GM23338 (cell line): ENCODE measurements at regions not wholly inside any gene's neighbourhood (a gene's known extent, or its start where the extent isn't known, plus 50 kb on each side); places are given as distances from the start of the nearest gene placed in this dataset.

Source experiments
- ATAC-seq: fragments of 200-7000 bp; cut with Tn5 transposase; 3 replicates; pipeline ENCODE4 v1.9.1; 2020
- DNase-seq: peaks from one replicate; pipeline ENCODE4 v3.0.0-alpha.2; 2015; ENCODE audit warnings: low spot score
- H2AFZ ChIP-seq: fragments of 200-600 bp; sonication (generic); 2 replicates; pipeline ENCODE4 v1.8.0; 2016; ENCODE audit warnings: antibody characterized with exemption, mild to moderate bottlenecking, moderate library complexity
- H3F3A ChIP-seq: fragments of 200-600 bp; sonication (generic); replicated peaks from 2 replicates; pipeline ENCODE4 v1.8.0; 2017; ENCODE audit warnings: antibody characterized with exemption, mixed run types, low read depth
- H3K27ac ChIP-seq: fragments of 200-600 bp; sonication (generic); 2 replicates; pipeline ENCODE4 v1.6.1; 2016; ENCODE audit warnings: low read depth
- H3K27me3 ChIP-seq: fragments of 200-600 bp; sonication (generic); 2 replicates; pipeline ENCODE4 v1.8.0; 2016; ENCODE audit warnings: mild to moderate bottlenecking, mixed run types, moderate library complexity; ENCODE audit not compliant: insufficient read depth
- H3K36me3 ChIP-seq: fragments of 200-600 bp; sonication (generic); 2 replicates; pipeline ENCODE4 v1.8.0; 2016; ENCODE audit warnings: mild to moderate bottlenecking; ENCODE audit not compliant: insufficient read depth
- H3K4me1 ChIP-seq: fragments of 200-600 bp; sonication (generic); 2 replicates; pipeline ENCODE4 v1.8.0; 2016; ENCODE audit warnings: mild to moderate bottlenecking, moderate library complexity; ENCODE audit not compliant: insufficient read depth
- H3K4me2 ChIP-seq: fragments of 200-600 bp; sonication (generic); 2 replicates; pipeline ENCODE4 v1.7.1; 2017; ENCODE audit warnings: mixed run types
- H3K4me3 ChIP-seq: fragments of 200-600 bp; sonication (generic); 2 replicates; pipeline ENCODE4 v1.6.1; 2016; ENCODE audit warnings: mixed run types
- H3K79me2 ChIP-seq: fragments of 200-600 bp; sonication (generic); replicated peaks from 2 replicates; pipeline ENCODE4 v1.8.0; 2017; ENCODE audit warnings: mild to moderate bottlenecking; ENCODE audit not compliant: insufficient read depth
- H3K9me2 ChIP-seq: fragments of 200-600 bp; sonication (generic); 2 replicates; pipeline ENCODE4 v1.8.0; 2017; ENCODE audit not compliant: insufficient read depth
- H4K20me1 ChIP-seq: fragments of 200-600 bp; sonication (generic); replicated peaks from 2 replicates; pipeline ENCODE4 v1.8.0; 2017; ENCODE audit warnings: mild to moderate bottlenecking; ENCODE audit not compliant: insufficient read depth
- H3K27ac Mint-ChIP-seq: 2 replicates; pipeline ENCODE4 v1.8.0; 2020; ENCODE audit warnings: inconsistent platforms, mild to moderate bottlenecking, moderate library complexity, mixed read lengths
- H3K27me3 Mint-ChIP-seq: 3 replicates; pipeline ENCODE4 v1.8.0; 2022; ENCODE audit warnings: low read depth, mild to moderate bottlenecking, moderate library complexity, mixed read lengths, inconsistent platforms; ENCODE audit not compliant: insufficient read depth, poor library complexity
- H3K36me3 Mint-ChIP-seq: 3 replicates; pipeline ENCODE4 v1.8.0; 2021; ENCODE audit warnings: low read depth, mild to moderate bottlenecking, inconsistent platforms, moderate library complexity, mixed read lengths
- H3K4me1 Mint-ChIP-seq: 3 replicates; pipeline ENCODE4 v1.8.0; 2020; ENCODE audit warnings: mild to moderate bottlenecking, inconsistent platforms, mixed read lengths
- H3K4me3 Mint-ChIP-seq: 3 replicates; pipeline ENCODE4 v1.8.0; 2021; ENCODE audit warnings: moderate library complexity, mild to moderate bottlenecking, inconsistent platforms, mixed read lengths
- H3K9me3 Mint-ChIP-seq: 3 replicates; pipeline ENCODE4 v1.8.0; 2020; ENCODE audit warnings: moderate library complexity, mild to moderate bottlenecking, inconsistent platforms, mixed read lengths
- EZH2phosphoT487 ChIP-seq: fragments of 200-600 bp; sonication (generic); IDR thresholded peaks from one replicate; pipeline ENCODE4 v1.8.1; 2018; ENCODE audit warnings: antibody characterized with exemption; ENCODE audit not compliant: unreplicated experiment
- ZNF114 ChIP-seq: fragments of 250-450 bp; sonication (Bioruptor Pico); IDR thresholded peaks from 2 replicates; pipeline ENCODE4 v1.5.0; 2020; ENCODE audit warnings: mild to moderate bottlenecking, moderate library complexity
- ZNF331 ChIP-seq: fragments of 250-450 bp; sonication (Bioruptor Pico); IDR thresholded peaks from 2 replicates; pipeline ENCODE4 v1.5.0; 2020; ENCODE audit warnings: low read depth, mild to moderate bottlenecking, moderate library complexity
- TF ChIP-seq, protein P1 (sequence below): fragments of 250-450 bp; sonication (Bioruptor Pico); IDR thresholded peaks from 2 replicates; pipeline ENCODE4 v1.5.0; 2020; ENCODE audit warnings: mild to moderate bottlenecking, moderate library complexity
- TF ChIP-seq, protein P2 (sequence below): IDR thresholded peaks from one replicate; pipeline ENCODE4 v1.6.1; 2018; ENCODE audit warnings: antibody characterized with exemption; ENCODE audit not compliant: unreplicated experiment
- TF ChIP-seq, protein P3 (sequence below), 2 experiments: fragments of 200-600 bp in 1 of 2; sonication (generic) in 1 of 2; conservative IDR thresholded peaks; 2 replicates each; pipeline versions ENCODE4 v1.5.1 to v1.6.1; 2016 to 2017; ENCODE audit warnings: antibody characterized with exemption in 2 of 2, low read depth in 2 of 2, mild to moderate bottlenecking in 2 of 2, moderate library complexity in 1 of 2

DNA sequence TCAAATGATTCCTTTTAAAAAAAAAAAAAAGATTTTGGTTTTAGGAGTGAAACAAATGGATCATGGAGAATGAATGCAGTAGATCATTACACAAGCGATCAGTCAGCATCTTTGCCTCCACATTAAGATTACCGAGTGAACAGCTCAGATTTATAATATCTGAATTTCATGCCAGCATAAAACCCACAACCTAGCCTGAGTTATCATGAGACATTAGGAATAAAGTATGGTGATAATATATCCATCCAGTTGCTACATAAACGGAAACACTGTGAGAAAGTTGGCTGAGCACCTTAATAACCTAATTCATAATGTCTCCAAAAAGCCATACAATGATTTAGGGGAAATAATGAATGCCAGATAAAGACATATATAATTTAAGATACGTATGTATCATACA is 553.1 kb upstream of the TUSC1 start:
- H3K4me2 ChIP-seq = no peak overlapping the region
- no peak for ATAC-seq
- no peaks in the 10 kb centered on the region for H3F3A ChIP-seq
- H2AFZ ChIP-seq = no peak overlapping the region
- Mint-ChIP-seq H3K27me3 (no peaks in the 10 kb centered on the region), H3K27ac (no peak overlapping the region), H3K4me3 (no peak overlapping the region), H3K9me3 (no peaks in the 10 kb centered on the region), H3K36me3 (no peaks in the 10 kb centered on the region), H3K4me1 (peaks cover 5% of the 10 kb centered on the region)
- no peak overlapping the region for H3K4me3 ChIP-seq
- no peaks in the 10 kb centered on the region for H3K27me3 ChIP-seq
- no peaks in the 10 kb centered on the region for H3K79me2 ChIP-seq
- no peaks in the 10 kb centered on the region; the same call in 1 of the 2 replicates for H3K4me1 ChIP-seq
- H4K20me1 ChIP-seq = no peaks in the 10 kb centered on the region
- no peak overlapping the region for H3K27ac ChIP-seq
- no peak for TF ChIP-seq ZNF331 (CRISPR knock-in tag)
- TF ChIP-seq, protein P1, sequence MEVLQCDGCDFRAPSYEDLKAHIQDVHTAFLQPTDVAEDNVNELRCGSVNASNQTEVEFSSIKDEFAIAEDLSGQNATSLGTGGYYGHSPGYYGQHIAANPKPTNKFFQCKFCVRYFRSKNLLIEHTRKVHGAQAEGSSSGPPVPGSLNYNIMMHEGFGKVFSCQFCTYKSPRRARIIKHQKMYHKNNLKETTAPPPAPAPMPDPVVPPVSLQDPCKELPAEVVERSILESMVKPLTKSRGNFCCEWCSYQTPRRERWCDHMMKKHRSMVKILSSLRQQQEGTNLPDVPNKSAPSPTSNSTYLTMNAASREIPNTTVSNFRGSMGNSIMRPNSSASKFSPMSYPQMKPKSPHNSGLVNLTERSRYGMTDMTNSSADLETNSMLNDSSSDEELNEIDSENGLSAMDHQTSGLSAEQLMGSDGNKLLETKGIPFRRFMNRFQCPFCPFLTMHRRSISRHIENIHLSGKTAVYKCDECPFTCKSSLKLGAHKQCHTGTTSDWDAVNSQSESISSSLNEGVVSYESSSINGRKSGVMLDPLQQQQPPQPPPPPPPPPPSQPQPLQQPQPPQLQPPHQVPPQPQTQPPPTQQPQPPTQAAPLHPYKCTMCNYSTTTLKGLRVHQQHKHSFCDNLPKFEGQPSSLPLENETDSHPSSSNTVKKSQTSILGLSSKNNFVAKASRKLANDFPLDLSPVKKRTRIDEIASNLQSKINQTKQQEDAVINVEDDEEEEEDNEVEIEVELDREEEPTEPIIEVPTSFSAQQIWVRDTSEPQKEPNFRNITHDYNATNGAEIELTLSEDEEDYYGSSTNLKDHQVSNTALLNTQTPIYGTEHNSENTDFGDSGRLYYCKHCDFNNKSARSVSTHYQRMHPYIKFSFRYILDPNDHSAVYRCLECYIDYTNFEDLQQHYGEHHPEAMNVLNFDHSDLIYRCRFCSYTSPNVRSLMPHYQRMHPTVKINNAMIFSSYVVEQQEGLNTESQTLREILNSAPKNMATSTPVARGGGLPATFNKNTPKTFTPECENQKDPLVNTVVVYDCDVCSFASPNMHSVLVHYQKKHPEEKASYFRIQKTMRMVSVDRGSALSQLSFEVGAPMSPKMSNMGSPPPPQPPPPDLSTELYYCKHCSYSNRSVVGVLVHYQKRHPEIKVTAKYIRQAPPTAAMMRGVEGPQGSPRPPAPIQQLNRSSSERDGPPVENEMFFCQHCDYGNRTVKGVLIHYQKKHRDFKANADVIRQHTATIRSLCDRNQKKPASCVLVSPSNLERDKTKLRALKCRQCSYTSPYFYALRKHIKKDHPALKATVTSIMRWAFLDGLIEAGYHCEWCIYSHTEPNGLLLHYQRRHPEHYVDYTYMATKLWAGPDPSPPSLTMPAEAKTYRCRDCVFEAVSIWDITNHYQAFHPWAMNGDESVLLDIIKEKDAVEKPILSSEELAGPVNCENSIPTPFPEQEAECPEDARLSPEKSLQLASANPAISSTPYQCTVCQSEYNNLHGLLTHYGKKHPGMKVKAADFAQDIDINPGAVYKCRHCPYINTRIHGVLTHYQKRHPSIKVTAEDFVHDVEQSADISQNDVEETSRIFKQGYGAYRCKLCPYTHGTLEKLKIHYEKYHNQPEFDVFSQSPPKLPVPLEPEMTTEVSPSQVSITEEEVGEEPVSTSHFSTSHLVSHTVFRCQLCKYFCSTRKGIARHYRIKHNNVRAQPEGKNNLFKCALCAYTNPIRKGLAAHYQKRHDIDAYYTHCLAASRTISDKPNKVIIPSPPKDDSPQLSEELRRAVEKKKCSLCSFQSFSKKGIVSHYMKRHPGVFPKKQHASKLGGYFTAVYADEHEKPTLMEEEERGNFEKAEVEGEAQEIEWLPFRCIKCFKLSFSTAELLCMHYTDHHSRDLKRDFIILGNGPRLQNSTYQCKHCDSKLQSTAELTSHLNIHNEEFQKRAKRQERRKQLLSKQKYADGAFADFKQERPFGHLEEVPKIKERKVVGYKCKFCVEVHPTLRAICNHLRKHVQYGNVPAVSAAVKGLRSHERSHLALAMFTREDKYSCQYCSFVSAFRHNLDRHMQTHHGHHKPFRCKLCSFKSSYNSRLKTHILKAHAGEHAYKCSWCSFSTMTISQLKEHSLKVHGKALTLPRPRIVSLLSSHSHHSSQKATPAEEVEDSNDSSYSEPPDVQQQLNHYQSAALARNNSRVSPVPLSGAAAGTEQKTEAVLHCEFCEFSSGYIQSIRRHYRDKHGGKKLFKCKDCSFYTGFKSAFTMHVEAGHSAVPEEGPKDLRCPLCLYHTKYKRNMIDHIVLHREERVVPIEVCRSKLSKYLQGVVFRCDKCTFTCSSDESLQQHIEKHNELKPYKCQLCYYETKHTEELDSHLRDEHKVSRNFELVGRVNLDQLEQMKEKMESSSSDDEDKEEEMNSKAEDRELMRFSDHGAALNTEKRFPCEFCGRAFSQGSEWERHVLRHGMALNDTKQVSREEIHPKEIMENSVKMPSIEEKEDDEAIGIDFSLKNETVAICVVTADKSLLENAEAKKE = no peak
- no peaks in the 10 kb centered on the region for H3K9me2 ChIP-seq
- H3K36me3 ChIP-seq = no peaks in the 10 kb centered on the region
- no peak for DNase-seq

DNA sequence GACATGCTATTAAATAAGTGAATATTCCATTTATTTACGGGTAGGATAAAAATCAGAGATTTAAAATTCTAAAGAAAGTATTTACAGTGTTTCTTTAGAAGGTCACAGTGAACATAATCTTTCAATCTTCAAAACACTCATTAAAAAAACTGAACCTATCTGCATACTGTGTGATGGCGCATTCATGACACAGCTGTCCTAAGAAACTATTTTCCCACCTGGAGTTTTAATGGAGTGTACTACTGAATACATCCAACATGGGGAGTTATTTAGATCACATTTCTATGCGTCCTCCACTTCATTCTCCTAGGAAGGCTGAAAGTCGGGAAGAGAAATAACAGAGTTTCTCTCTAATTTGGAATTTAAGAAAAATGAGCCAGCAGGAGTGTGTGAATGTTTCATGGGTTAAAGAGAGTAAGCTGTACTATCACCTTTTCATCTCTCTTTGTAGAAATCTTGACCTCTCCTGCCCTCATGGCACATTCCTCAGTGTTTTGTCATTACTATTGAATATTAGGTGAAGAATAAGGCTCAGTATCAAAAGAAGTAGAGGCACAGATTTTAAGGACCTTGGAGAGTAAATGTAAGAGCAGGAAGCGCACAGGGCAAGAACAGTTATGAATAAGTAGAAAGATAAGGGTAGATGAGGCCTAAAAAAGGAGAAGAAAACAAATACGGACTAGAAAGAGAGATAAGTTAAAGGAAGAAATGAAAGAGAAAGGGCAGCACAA is 551.2 kb upstream of the TUSC1 start:
- H3K4me2 ChIP-seq = no peak overlapping the region
- no peak overlapping the region for H3K27ac Mint-ChIP-seq
- no peaks in the 10 kb centered on the region for H3K9me2 ChIP-seq

More for the DNA sequence above, 551.2 kb upstream of the TUSC1 start:
- Histone ChIP-seq H3K27ac (no peak overlapping the region), H3K27me3 (no peaks in the 10 kb centered on the region), H3K79me2 (no peaks in the 10 kb centered on the region), H4K20me1 (no peaks in the 10 kb centered on the region), H3K36me3 (no peaks in the 10 kb centered on the region), H3K4me1 (no peaks in the 10 kb centered on the region; the same call in 1 of the 2 replicates), H3F3A (no peaks in the 10 kb centered on the region), H2AFZ (no peak overlapping the region), H3K4me3 (no peak overlapping the region)
- H3K4me3 Mint-ChIP-seq = no peak overlapping the region
- TF ChIP-seq ZNF114 (CRISPR knock-in tag) (no peak), EZH2phosphoT487 (no peak)
- TF ChIP-seq, protein P2, sequence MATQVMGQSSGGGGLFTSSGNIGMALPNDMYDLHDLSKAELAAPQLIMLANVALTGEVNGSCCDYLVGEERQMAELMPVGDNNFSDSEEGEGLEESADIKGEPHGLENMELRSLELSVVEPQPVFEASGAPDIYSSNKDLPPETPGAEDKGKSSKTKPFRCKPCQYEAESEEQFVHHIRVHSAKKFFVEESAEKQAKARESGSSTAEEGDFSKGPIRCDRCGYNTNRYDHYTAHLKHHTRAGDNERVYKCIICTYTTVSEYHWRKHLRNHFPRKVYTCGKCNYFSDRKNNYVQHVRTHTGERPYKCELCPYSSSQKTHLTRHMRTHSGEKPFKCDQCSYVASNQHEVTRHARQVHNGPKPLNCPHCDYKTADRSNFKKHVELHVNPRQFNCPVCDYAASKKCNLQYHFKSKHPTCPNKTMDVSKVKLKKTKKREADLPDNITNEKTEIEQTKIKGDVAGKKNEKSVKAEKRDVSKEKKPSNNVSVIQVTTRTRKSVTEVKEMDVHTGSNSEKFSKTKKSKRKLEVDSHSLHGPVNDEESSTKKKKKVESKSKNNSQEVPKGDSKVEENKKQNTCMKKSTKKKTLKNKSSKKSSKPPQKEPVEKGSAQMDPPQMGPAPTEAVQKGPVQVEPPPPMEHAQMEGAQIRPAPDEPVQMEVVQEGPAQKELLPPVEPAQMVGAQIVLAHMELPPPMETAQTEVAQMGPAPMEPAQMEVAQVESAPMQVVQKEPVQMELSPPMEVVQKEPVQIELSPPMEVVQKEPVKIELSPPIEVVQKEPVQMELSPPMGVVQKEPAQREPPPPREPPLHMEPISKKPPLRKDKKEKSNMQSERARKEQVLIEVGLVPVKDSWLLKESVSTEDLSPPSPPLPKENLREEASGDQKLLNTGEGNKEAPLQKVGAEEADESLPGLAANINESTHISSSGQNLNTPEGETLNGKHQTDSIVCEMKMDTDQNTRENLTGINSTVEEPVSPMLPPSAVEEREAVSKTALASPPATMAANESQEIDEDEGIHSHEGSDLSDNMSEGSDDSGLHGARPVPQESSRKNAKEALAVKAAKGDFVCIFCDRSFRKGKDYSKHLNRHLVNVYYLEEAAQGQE = peak; percentile 11
- TF ChIP-seq, protein P3, sequence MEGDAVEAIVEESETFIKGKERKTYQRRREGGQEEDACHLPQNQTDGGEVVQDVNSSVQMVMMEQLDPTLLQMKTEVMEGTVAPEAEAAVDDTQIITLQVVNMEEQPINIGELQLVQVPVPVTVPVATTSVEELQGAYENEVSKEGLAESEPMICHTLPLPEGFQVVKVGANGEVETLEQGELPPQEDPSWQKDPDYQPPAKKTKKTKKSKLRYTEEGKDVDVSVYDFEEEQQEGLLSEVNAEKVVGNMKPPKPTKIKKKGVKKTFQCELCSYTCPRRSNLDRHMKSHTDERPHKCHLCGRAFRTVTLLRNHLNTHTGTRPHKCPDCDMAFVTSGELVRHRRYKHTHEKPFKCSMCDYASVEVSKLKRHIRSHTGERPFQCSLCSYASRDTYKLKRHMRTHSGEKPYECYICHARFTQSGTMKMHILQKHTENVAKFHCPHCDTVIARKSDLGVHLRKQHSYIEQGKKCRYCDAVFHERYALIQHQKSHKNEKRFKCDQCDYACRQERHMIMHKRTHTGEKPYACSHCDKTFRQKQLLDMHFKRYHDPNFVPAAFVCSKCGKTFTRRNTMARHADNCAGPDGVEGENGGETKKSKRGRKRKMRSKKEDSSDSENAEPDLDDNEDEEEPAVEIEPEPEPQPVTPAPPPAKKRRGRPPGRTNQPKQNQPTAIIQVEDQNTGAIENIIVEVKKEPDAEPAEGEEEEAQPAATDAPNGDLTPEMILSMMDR (conservative IDR thresholded peaks at IDR 0.05; ENCODE audit: low read depth in 2 of 2) = no peak
- DNase-seq (no peak), ATAC-seq (no peak)
- no peaks in the 10 kb centered on the region for H3K36me3 Mint-ChIP-seq
- H3K27me3 Mint-ChIP-seq = no peaks in the 10 kb centered on the region
- peaks cover 5% of the 10 kb centered on the region for H3K4me1 Mint-ChIP-seq
- no peaks in the 10 kb centered on the region for H3K9me3 Mint-ChIP-seq
